Sigmoid colon (tissue), 3 donors: ENCODE measurements at regions not wholly inside any gene's neighbourhood (a gene's known extent, or its start where the extent isn't known, plus 50 kb on each side); places are given as distances from the start of the nearest gene placed in this dataset.

Experiments used
- CTCF ChIP-seq, 4 experiments: fragments of 450-650 bp in 3 of 4; fragments of 200-600 bp in 1 of 4; IDR thresholded peaks; one replicate each; pipeline ENCODE4 v1.5.1; 2016 to 2019; ENCODE audit warnings: antibody characterized with exemption in 4 of 4, mild to moderate bottlenecking in 3 of 4, moderate library complexity in 2 of 4
- POLR2A ChIP-seq, 2 donors: fragments of 450-650 bp; IDR thresholded peaks; one replicate each; pipeline ENCODE4 v1.6.1; 2016; ENCODE audit warnings: antibody characterized with exemption in 2 of 2, mild to moderate bottlenecking in 2 of 2, moderate library complexity in 2 of 2

DNA sequence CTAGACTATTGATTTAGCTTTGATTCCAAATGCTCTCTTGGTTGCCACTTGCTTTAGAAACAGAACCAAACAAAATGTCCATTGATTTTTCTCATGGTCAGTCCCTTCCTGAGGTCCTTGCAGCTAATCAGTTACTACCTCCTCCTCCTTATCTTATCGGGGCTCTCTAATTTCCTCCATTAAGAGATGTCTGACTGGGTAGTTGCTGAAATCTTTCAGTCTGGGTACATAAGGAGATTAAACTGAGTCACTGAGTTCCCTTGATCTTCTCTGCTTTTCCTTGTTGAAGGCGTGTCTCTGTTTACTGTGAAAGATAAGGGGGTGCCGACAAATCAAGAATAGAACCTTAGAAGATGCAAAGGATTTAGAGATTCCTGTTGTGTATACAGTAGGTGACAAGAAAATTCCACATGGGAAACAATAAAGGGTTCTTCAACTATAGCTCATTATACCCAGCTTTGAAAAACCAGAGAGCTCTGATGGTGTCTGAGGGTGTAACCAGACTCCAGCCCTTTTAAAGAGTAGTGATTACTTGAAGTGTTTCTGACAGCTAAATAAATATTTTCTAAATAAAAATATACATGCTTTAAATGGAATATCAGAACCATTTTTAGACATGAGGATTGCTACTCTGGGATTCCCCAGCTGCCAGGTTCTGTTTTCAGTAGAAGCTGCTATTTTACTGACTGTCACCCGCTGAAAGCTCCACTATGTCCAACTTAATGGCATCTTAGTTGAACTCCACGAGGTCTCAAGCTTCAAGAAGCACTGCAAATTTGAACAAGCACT lies 791.3 kb upstream of the SOX9 start:
- no peak for TF ChIP-seq CTCF (IDR thresholded peaks at IDR 0.05)
- TF ChIP-seq POLR2A (IDR thresholded peaks at IDR 0.05) = no peak
